Natural killer cell treated with Interleukin-12 subunit alpha and Interleukin-12 subunit beta and Interleukin-15 and Interleukin-18, amount 100 ng/mL, for 72 hours (primary cell): ENCODE measurements at regions not wholly inside any gene's neighbourhood (a gene's known extent, or its start where the extent isn't known, plus 50 kb on each side); places are given as distances from the start of the nearest gene placed in this dataset.
"Not testable (repeated sequence)": the region's sequence is repeated elsewhere in the genome, so short reads cannot be mapped to it uniquely, and the experiment has no call there.

ENCODE experiments used
- ATAC-seq, 2 donors: fragments of 150-1000 bp; cut with Tn5 transposase in 1 of 2; sonication (Bioruptor Pico), chemical (Tn5 transposase) in 1 of 2; 2 replicates each; pipeline ENCODE4 v1.10.0; 2021
- DNase-seq: peaks from one replicate; pipeline ENCODE4 v3.0.0; 2022; ENCODE audit warnings: low spot score
- H3K27ac Mint-ChIP-seq, 2 donors: 1 replicate in 1 of 2; 2 replicates in 1 of 2; pipeline ENCODE4 v1.8.0; 2022; ENCODE audit warnings: mixed read lengths in 2 of 2, mild to moderate bottlenecking in 1 of 2, moderate library complexity in 1 of 2
- H3K27me3 Mint-ChIP-seq, 2 donors: 1 replicate in 1 of 2; 2 replicates in 1 of 2; pipeline ENCODE4 v1.8.0; 2022; ENCODE audit warnings: mixed read lengths in 2 of 2
- H3K36me3 Mint-ChIP-seq: one replicate; pipeline ENCODE4 v1.8.0; 2022; ENCODE audit warnings: mixed read lengths
- H3K4me1 Mint-ChIP-seq, 2 donors: 1 replicate in 1 of 2; 2 replicates in 1 of 2; pipeline ENCODE4 v1.8.0; 2022; ENCODE audit warnings: low read depth in 2 of 2, mixed read lengths in 2 of 2, mild to moderate bottlenecking in 1 of 2
- H3K4me3 Mint-ChIP-seq: one replicate; pipeline ENCODE4 v1.8.0; 2022; ENCODE audit warnings: mixed read lengths
- H3K9me3 Mint-ChIP-seq: 2 replicates; pipeline ENCODE4 v1.8.0; 2022; ENCODE audit warnings: mixed read lengths

- Mint-ChIP-seq H3K4me1 (no peaks in the 10 kb centered on the region), H3K27ac (no peak overlapping the region)
- DNase-seq = no peak
Measured at GRCh38 chr10:118805146-118805545, 50.4 kb upstream of the CACUL1 start.

GRCh38 chr10:118807512-118808305, 52.9 kb upstream of the CACUL1 start:
- Mint-ChIP-seq H3K4me1 (no peaks in the 10 kb centered on the region), H3K4me3 (no peak overlapping the region), H3K9me3 (no peaks in the 10 kb centered on the region), H3K27ac (no peak overlapping the region), H3K27me3 (no peaks in the 10 kb centered on the region), H3K36me3 (no peaks in the 10 kb centered on the region)
- DNase-seq (no peak), ATAC-seq (no peak)

More at GRCh38 chr10:118805146-118805545, 50.4 kb upstream of the CACUL1 start:
- no peak overlapping the region for H3K4me3 Mint-ChIP-seq
- no peak for ATAC-seq
- no peaks in the 10 kb centered on the region for H3K36me3 Mint-ChIP-seq
- peaks cover 0 to 1% of the 10 kb centered on the region in 2 donors for H3K27me3 Mint-ChIP-seq
- no peaks in the 10 kb centered on the region for H3K9me3 Mint-ChIP-seq

GRCh38 chr10:118808601-118809356, 54.0 kb upstream of the CACUL1 start:
- ATAC-seq = no peak

GRCh38 chr10:118809357-118810220, 54.8 kb upstream of the CACUL1 start:
- no peak for DNase-seq
- Mint-ChIP-seq H3K9me3 (no peaks in the 10 kb centered on the region), H3K4me1 (no peaks in the 10 kb centered on the region), H3K36me3 (no peaks in the 10 kb centered on the region), H3K27ac (no peak overlapping the region), H3K4me3 (no peak overlapping the region), H3K27me3 (peaks cover 0 to 7% of the 10 kb centered on the region in 2 donors)
- no peak for ATAC-seq

More at GRCh38 chr10:118808601-118809356, 54.0 kb upstream of the CACUL1 start:
- H3K4me3 Mint-ChIP-seq = no peak overlapping the region
- H3K36me3 Mint-ChIP-seq = no peaks in the 10 kb centered on the region
- H3K27ac Mint-ChIP-seq = no peak overlapping the region
- no peak for DNase-seq
- H3K4me1 Mint-ChIP-seq = no peaks in the 10 kb centered on the region
- H3K9me3 Mint-ChIP-seq = no peaks in the 10 kb centered on the region
- peaks cover 0 to 3% of the 10 kb centered on the region in 2 donors for H3K27me3 Mint-ChIP-seq

GRCh38 chr10:118810796-118811505, 56.2 kb upstream of the CACUL1 start:
- Mint-ChIP-seq H3K4me3 (no peak overlapping the region), H3K9me3 (no peaks in the 10 kb centered on the region), H3K4me1 (no peaks in the 10 kb centered on the region), H3K27ac (no peak overlapping the region), H3K36me3 (no peaks in the 10 kb centered on the region), H3K27me3 (peaks cover 0 to 9% of the 10 kb centered on the region in 2 donors)
- DNase-seq (no peak), ATAC-seq (no peak)

- Mint-ChIP-seq H3K27me3 (peaks cover 0 to 9% of the 10 kb centered on the region in 2 donors), H3K36me3 (no peaks in the 10 kb centered on the region), H3K4me1 (no peaks in the 10 kb centered on the region), H3K27ac (no peak overlapping the region), H3K9me3 (no peaks in the 10 kb centered on the region), H3K4me3 (no peak overlapping the region)
- no peak for DNase-seq
- no peak for ATAC-seq
Measured at GRCh38 chr10:118811675-118812392, 57.1 kb upstream of the CACUL1 start.

GRCh38 chr10:118812393-118812740, 57.6 kb upstream of the CACUL1 start:
- ATAC-seq (no peak), DNase-seq (no peak)
- Mint-ChIP-seq H3K27me3 (peaks cover 0 to 9% of the 10 kb centered on the region in 2 donors), H3K9me3 (no peaks in the 10 kb centered on the region), H3K4me3 (no peak overlapping the region), H3K36me3 (no peaks in the 10 kb centered on the region), H3K4me1 (no peaks in the 10 kb centered on the region), H3K27ac (no peak overlapping the region)

GRCh38 chr10:118813001-118813400, 58.2 kb upstream of the CACUL1 start:
- not testable (repeated sequence) for H3K4me1 Mint-ChIP-seq, H3K9me3 Mint-ChIP-seq, DNase-seq, ATAC-seq, H3K36me3 Mint-ChIP-seq, H3K4me3 Mint-ChIP-seq, H3K27me3 Mint-ChIP-seq, H3K27ac Mint-ChIP-seq

- Mint-ChIP-seq H3K4me3 (no peak overlapping the region), H3K4me1 (no peaks in the 10 kb centered on the region), H3K36me3 (no peaks in the 10 kb centered on the region), H3K9me3 (no peaks in the 10 kb centered on the region), H3K27ac (no peak overlapping the region), H3K27me3 (peaks cover 6 to 9% of the 10 kb centered on the region in 2 donors)
- ATAC-seq (no peak), DNase-seq (no peak)
Measured at GRCh38 chr10:118816471-118817168, 61.9 kb upstream of the CACUL1 start.

GRCh38 chr10:118817328-118818068, 62.7 kb upstream of the CACUL1 start:
- DNase-seq (no peak), ATAC-seq (no peak)
- no peaks in the 10 kb centered on the region for H3K9me3 Mint-ChIP-seq
- H3K36me3 Mint-ChIP-seq = no peaks in the 10 kb centered on the region
- H3K4me3 Mint-ChIP-seq = no peak overlapping the region
- H3K4me1 Mint-ChIP-seq = no peaks in the 10 kb centered on the region
- peaks cover 6 to 9% of the 10 kb centered on the region in 2 donors for H3K27me3 Mint-ChIP-seq
- no peak overlapping the region for H3K27ac Mint-ChIP-seq

GRCh38 chr10:118818621-118819221, 64.0 kb upstream of the CACUL1 start:
- peaks cover 6 to 7% of the 10 kb centered on the region in 2 donors for H3K27me3 Mint-ChIP-seq
- H3K4me3 Mint-ChIP-seq = no peak overlapping the region
- peak in 1 of 2 donors; percentile 17 for ATAC-seq
- no peak for DNase-seq
- H3K27ac Mint-ChIP-seq = no peak overlapping the region
- H3K36me3 Mint-ChIP-seq = no peaks in the 10 kb centered on the region
- no peaks in the 10 kb centered on the region for H3K9me3 Mint-ChIP-seq
- H3K4me1 Mint-ChIP-seq = no peaks in the 10 kb centered on the region
